PC-3 (cell line): ENCODE measurements at regions not wholly inside any gene's neighbourhood (a gene's known extent, or its start where the extent isn't known, plus 50 kb on each side); places are given as distances from the start of the nearest gene placed in this dataset.
"Not testable (repeated sequence)": the region's sequence is repeated elsewhere in the genome, so short reads cannot be mapped to it uniquely, and the experiment has no call there.

Experiments
- ATAC-seq: fragments of 200-7000 bp; cut with Tn5 transposase; 2 replicates; pipeline ENCODE4 v1.9.1; 2020; ENCODE audit warnings: mild to moderate bottlenecking, moderate library complexity
- BruUV-seq: library from RNA; stranded (reverse); fragments of 400-500 nt; replicated peaks from 2 replicates; lab custom pipeline; 2021; lab: Mats Ljungman, UMichigan
- CTCF ChIA-PET: fragments of 300-600 bp; sonication (Branson Sonifier 250); formaldehyde crosslinking; loops from one replicate; lab custom pipeline; 2022; ENCODE audit warnings: antibody characterized with exemption; lab: Charles Lee
- POLR2A ChIA-PET: fragments of 300-600 bp; sonication (Branson Sonifier 250); formaldehyde crosslinking; loops from one replicate; lab custom pipeline; 2022; ENCODE audit warnings: antibody characterized with exemption; ENCODE audit not compliant: unreplicated experiment; lab: Charles Lee
- DNase-seq: peaks from one replicate; pipeline ENCODE4 v3.0.0-alpha.2; 2015
- H2AFZ ChIP-seq: fragments of 300-600 bp; sonication (generic); 2 replicates; pipeline ENCODE4 v1.6.0; 2016; ENCODE audit warnings: antibody characterized with exemption, low read length
- H3F3A ChIP-seq: fragments of 300-600 bp; sonication (generic); one replicate; pipeline ENCODE4 v1.6.0; 2017; ENCODE audit warnings: antibody characterized with exemption, low read length, control low read depth, mild to moderate bottlenecking; ENCODE audit not compliant: unreplicated experiment
- H3K27ac ChIP-seq: fragments of 300-600 bp; sonication (generic); 2 replicates; pipeline ENCODE4 v1.5.1; 2016; ENCODE audit warnings: mild to moderate bottlenecking, low read length
- H3K27me3 ChIP-seq: fragments of 300-600 bp; sonication (generic); 2 replicates; pipeline ENCODE4 v1.6.1; 2016; ENCODE audit warnings: low read length, mixed read lengths
- H3K36me3 ChIP-seq: fragments of 300-600 bp; sonication (generic); 2 replicates; pipeline ENCODE4 v1.6.1; 2016; ENCODE audit warnings: low read depth, mixed run types, low read length, mixed read lengths
- H3K4me1 ChIP-seq: fragments of 300-600 bp; sonication (generic); 2 replicates; pipeline ENCODE4 v1.5.1; 2016; ENCODE audit warnings: low read length; ENCODE audit not compliant: insufficient read depth
- H3K4me2 ChIP-seq: fragments of 300-600 bp; sonication (generic); 2 replicates; pipeline ENCODE4 v1.6.0; 2016; ENCODE audit warnings: low read length
- H3K4me3 ChIP-seq: fragments of 300-600 bp; sonication (generic); 2 replicates; pipeline ENCODE4 v1.5.1; 2016; ENCODE audit warnings: mild to moderate bottlenecking, low read length, mixed read lengths
- H3K79me2 ChIP-seq: fragments of 300-600 bp; sonication (generic); 2 replicates; pipeline ENCODE4 v1.6.1; 2017; ENCODE audit warnings: low read length, mixed read lengths
- H3K9ac ChIP-seq: fragments of 300-600 bp; sonication (generic); 2 replicates; pipeline ENCODE4 v1.6.0; 2016; ENCODE audit warnings: mild to moderate bottlenecking, low read length
- H3K9me2 ChIP-seq: fragments of 300-600 bp; sonication (generic); replicated peaks from 2 replicates; pipeline ENCODE4 v1.6.1; 2016; ENCODE audit warnings: mixed run types, low read length, mixed read lengths
- H3K9me3 ChIP-seq: fragments of 300-600 bp; sonication (generic); 2 replicates; pipeline ENCODE4 v1.6.1; 2016; ENCODE audit warnings: low read length, mixed read lengths
- H4K20me1 ChIP-seq: fragments of 300-600 bp; sonication (generic); 2 replicates; pipeline ENCODE4 v1.6.1; 2016; ENCODE audit warnings: low read length, mixed read lengths
- CTCF ChIP-seq: fragments of 300-600 bp; sonication (generic); conservative IDR thresholded peaks from 2 replicates; pipeline ENCODE4 v1.5.1; 2017; ENCODE audit warnings: antibody characterized with exemption, low read depth, mild to moderate bottlenecking, low read length
- EZH2 ChIP-seq: fragments of 300-600 bp; sonication (generic); IDR thresholded peaks from one replicate; pipeline ENCODE4 v1.6.1; 2017; ENCODE audit warnings: antibody characterized with exemption, mild to moderate bottlenecking, low read length; ENCODE audit not compliant: unreplicated experiment
- EZH2phosphoT487 ChIP-seq: fragments of 300-600 bp; sonication (generic); IDR thresholded peaks from 2 replicates; pipeline ENCODE4 v1.6.1; 2018; ENCODE audit warnings: mild to moderate bottlenecking, antibody characterized with exemption, low read length, borderline replicate concordance
- intact Hi-C: fragments of 100-400 bp; cut with micrococcal nuclease; formaldehyde crosslinking; loops from 2 replicates; pipeline ENCODE4 v1.9.0; 2023

DNA sequence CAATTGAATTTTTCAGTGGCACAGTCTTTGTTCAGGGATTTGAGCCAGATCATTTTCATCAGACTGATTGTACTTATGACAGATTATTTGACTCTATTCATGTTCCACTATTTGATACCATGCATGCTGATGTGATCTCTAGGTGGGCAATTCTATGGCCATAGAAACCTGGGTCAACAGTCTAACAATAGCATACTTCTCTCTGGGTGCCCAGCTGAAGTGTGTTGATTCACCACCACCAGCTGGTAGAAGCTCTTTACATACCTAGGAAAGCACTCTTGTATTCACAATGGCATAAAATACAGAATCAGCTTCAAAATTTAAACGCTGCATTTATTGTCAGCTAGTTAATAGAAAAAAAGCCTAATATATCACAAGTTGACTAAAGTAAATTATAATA, 90.2 kb upstream of the TMTC2 start:
- Histone ChIP-seq H3K9me2 (no peaks in the 10 kb centered on the region), H3K79me2 (no peaks in the 10 kb centered on the region), H2AFZ (no peak overlapping the region), H3F3A (no peaks in the 10 kb centered on the region), H3K9ac (no peak overlapping the region), H4K20me1 (no peaks in the 10 kb centered on the region), H3K36me3 (no peaks in the 10 kb centered on the region), H3K4me2 (no peak overlapping the region), H3K27ac (no peak overlapping the region), H3K9me3 (no peaks in the 10 kb centered on the region), H3K4me3 (no peak overlapping the region), H3K27me3 (no peaks in the 10 kb centered on the region), H3K4me1 (no peaks in the 10 kb centered on the region)
- intact Hi-C loops = no loop called here
- DNase-seq = no peak
- CTCF ChIA-PET = no interaction called here
- ATAC-seq = no peak
- TF ChIP-seq EZH2 (no peak), EZH2phosphoT487 (no peak), CTCF (no peak)
- no TSS peak for BruUV-seq
- POLR2A ChIA-PET = interaction anchor here (0.7 kb wide), 1 partner anchor 61 kb away, joined by 7 read pairs; no protein-coding TSS in a partner anchor

GRCh38 chr12:82600379-82600778, 86.3 kb upstream of the TMTC2 start:
- ChIA-PET POLR2A (no interaction called here), CTCF (no interaction called here)
- no peak overlapping the region for H3K9ac ChIP-seq
- H3K4me2 ChIP-seq = no peak overlapping the region
- H3F3A ChIP-seq = no peaks in the 10 kb centered on the region
- no peaks in the 10 kb centered on the region for H3K36me3 ChIP-seq
- no peaks in the 10 kb centered on the region for H4K20me1 ChIP-seq
- no peak for DNase-seq
- no peaks in the 10 kb centered on the region for H3K79me2 ChIP-seq
- no TSS peak for BruUV-seq
- intact Hi-C loops = no loop called here
- no peaks in the 10 kb centered on the region for H3K4me1 ChIP-seq
- H3K27me3 ChIP-seq = no peaks in the 10 kb centered on the region
- no peak overlapping the region for H3K4me3 ChIP-seq
- H3K27ac ChIP-seq = no peak overlapping the region
- H3K9me3 ChIP-seq = no peaks in the 10 kb centered on the region
- no peak for ATAC-seq
- no peaks in the 10 kb centered on the region for H3K9me2 ChIP-seq
- TF ChIP-seq EZH2phosphoT487 (no peak), EZH2 (no peak), CTCF (no peak)
- H2AFZ ChIP-seq = no peak overlapping the region

DNA sequence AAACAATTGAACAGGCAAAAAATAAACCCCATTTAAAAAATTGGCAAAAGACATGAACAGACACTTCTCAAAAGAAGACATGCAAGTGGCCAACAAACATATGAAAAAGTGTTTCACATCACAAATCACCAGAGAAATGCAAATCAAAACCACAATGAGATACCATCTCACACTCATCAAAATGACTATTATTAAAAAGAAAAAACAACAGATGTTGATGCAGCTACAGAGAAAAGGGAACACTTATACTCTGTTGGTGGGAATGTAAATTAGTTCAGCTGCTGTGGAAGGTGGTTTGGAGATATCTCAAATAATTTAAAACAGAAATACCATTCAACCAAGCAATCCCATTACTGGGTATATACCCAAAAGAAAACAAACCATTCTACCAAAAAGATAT, 83.1 kb upstream of the TMTC2 start:
- BruUV-seq, CTCF ChIA-PET, POLR2A ChIA-PET: not testable (repeated sequence)

More for the DNA sequence above, 83.1 kb upstream of the TMTC2 start:
- H3K9me3 ChIP-seq, H3K9ac ChIP-seq, H3K4me2 ChIP-seq, intact Hi-C loops, H3K9me2 ChIP-seq, H3K4me1 ChIP-seq, H4K20me1 ChIP-seq, ATAC-seq, H3K27ac ChIP-seq, H2AFZ ChIP-seq, DNase-seq, H3K36me3 ChIP-seq, H3F3A ChIP-seq, H3K27me3 ChIP-seq, H3K79me2 ChIP-seq, H3K4me3 ChIP-seq: not testable (repeated sequence)
